K562 (cell line): ENCODE measurements at regions not wholly inside any gene's neighbourhood (a gene's known extent, or its start where the extent isn't known, plus 50 kb on each side); places are given as distances from the start of the nearest gene placed in this dataset.

Experiments used
- ATAC-seq: fragments of 200-7000 bp; cut with Tn5 transposase; 3 replicates; pipeline ENCODE4 v1.9.1; 2020; ENCODE audit warnings: moderate library complexity
- BruUV-seq: library from RNA; stranded (reverse); fragments of 400-500 nt; replicated peaks from 2 replicates; lab custom pipeline; 2021; lab: Mats Ljungman, UMichigan
- CTCF ChIA-PET: fragments of 300-600 bp; formaldehyde crosslinking; extraction: SDS; loops from one replicate; lab custom pipeline; 2021; ENCODE audit warnings: low intra/inter-chr PET ratio; lab: Yijun Ruan, JAX
- POLR2A ChIA-PET: fragments of 300-600, 350-650 bp; sonication (Branson Sonifier 250); formaldehyde crosslinking; extraction: SDS; loops from one replicate; lab custom pipeline; 2021; ENCODE audit warnings: antibody characterized with exemption, inconsistent platforms; lab: Yijun Ruan, JAX
- DNase-seq, 4 experiments: peaks; one replicate each; pipeline versions ENCODE4 v3.0.0 to v3.0.0-alpha.2; 2011 to 2018; ENCODE audit warnings: low spot score in 3 of 4, mixed read lengths in 3 of 4; ENCODE audit errors: extremely low read depth in 1 of 4
- FAIRE-seq: peaks from 2 replicates; lab custom pipeline; 2011; peaks lifted over from hg19 to GRCh38; lab: Jason Lieb, UNC
- H2AFZ ChIP-seq: 2 replicates; pipeline ENCODE4 v1.6.0; 2011; ENCODE audit warnings: low read depth, low read length, control low read depth, inconsistent platforms
- H3K27ac ChIP-seq: fragments of 200-600 bp; 3 replicates; pipeline ENCODE4 v1.8.0; 2011; ENCODE audit warnings: low read depth, mild to moderate bottlenecking, control low read depth, inconsistent platforms, low read length, moderate library complexity, mixed read lengths; ENCODE audit errors: extremely low read depth
- H3K27me3 ChIP-seq, 2 experiments: fragments of 300-600 bp in 1 of 2; 2 replicates in 1 of 2; 3 replicates in 1 of 2; pipeline versions ENCODE4 v1.6.0 to v1.8.0; 2011; ENCODE audit warnings: inconsistent platforms in 2 of 2, low read length in 2 of 2, mild to moderate bottlenecking in 1 of 2, mixed read lengths in 1 of 2, moderate library complexity in 1 of 2; ENCODE audit not compliant: control insufficient read depth in 2 of 2, insufficient read depth in 2 of 2
- H3K36me3 ChIP-seq: fragments of 300-600 bp; 3 replicates; pipeline ENCODE4 v1.8.0; 2011; ENCODE audit warnings: mild to moderate bottlenecking, low read length, inconsistent platforms; ENCODE audit not compliant: control insufficient read depth, insufficient read depth
- H3K4me1 ChIP-seq, 2 experiments: fragments of 200-600 bp in 1 of 2; replicated peaks in 1 of 2; 2 replicates in 1 of 2; 3 replicates in 1 of 2; pipeline versions ENCODE4 v1.5.1 to v1.8.0; 2011; ENCODE audit warnings: inconsistent platforms in 2 of 2, low read length in 2 of 2, mild to moderate bottlenecking in 1 of 2, mixed read lengths in 1 of 2, moderate library complexity in 1 of 2; ENCODE audit not compliant: control insufficient read depth in 2 of 2, insufficient read depth in 2 of 2
- H3K4me2 ChIP-seq: 2 replicates; pipeline ENCODE4 v1.6.1; 2011; ENCODE audit warnings: low read length, control low read depth, inconsistent platforms, mixed read lengths; ENCODE audit not compliant: insufficient read depth
- H3K4me3 ChIP-seq: fragments of 200-600 bp; sonication (generic), shearing (Covaris generic); 2 replicates; pipeline ENCODE4 v1.5.1; 2016; ENCODE audit warnings: control low read depth, inconsistent platforms
- H3K79me2 ChIP-seq: fragments of 200-600 bp; 3 replicates; pipeline ENCODE4 v1.8.0; 2011; ENCODE audit warnings: low read length, inconsistent platforms; ENCODE audit not compliant: control insufficient read depth, insufficient read depth
- H3K9ac ChIP-seq, 2 experiments: 2 replicates each; pipeline versions ENCODE4 v1.6.0 to v1.6.1; 2011; ENCODE audit warnings: low read depth in 2 of 2, low read length in 2 of 2, control low read depth in 1 of 2, inconsistent platforms in 1 of 2, mild to moderate bottlenecking in 1 of 2, mixed read lengths in 1 of 2; ENCODE audit not compliant: insufficient read depth in 1 of 2
- H3K9me1 ChIP-seq: one replicate; pipeline ENCODE4 v1.6.0; 2011; ENCODE audit warnings: inconsistent platforms, mild to moderate bottlenecking, low read length, moderate library complexity; ENCODE audit not compliant: control insufficient read depth, insufficient read depth
- H3K9me3 ChIP-seq: replicated peaks from 2 replicates; pipeline ENCODE4 v1.5.1; 2011; ENCODE audit warnings: low read depth, low read length, inconsistent platforms; ENCODE audit not compliant: control insufficient read depth, insufficient read depth
- H4K20me1 ChIP-seq: replicated peaks from 2 replicates; pipeline ENCODE4 v1.6.1; 2011; ENCODE audit warnings: low read length, inconsistent platforms, mixed read lengths; ENCODE audit not compliant: control insufficient read depth, insufficient read depth
- CTCFL ChIP-seq: IDR thresholded peaks from 2 replicates; pipeline ENCODE4 v1.6.1; 2011; ENCODE audit warnings: borderline replicate concordance, low read depth, mild to moderate bottlenecking, moderate library complexity, low read length; ENCODE audit not compliant: insufficient read depth, poor library complexity, severe bottlenecking
- GATA2 ChIP-seq: sonication (generic); formaldehyde crosslinking; IDR thresholded peaks from 2 replicates; pipeline ENCODE4 v1.4.0; 2020; ENCODE audit warnings: mild to moderate bottlenecking, missing genetic modification reagents
- MLX ChIP-seq, 2 experiments: fragments of 450-650 bp in 1 of 2; sonication (generic) in 1 of 2; formaldehyde crosslinking; conservative IDR thresholded peaks; 2 replicates each; pipeline versions ENCODE4 v1.4.0 to v1.8.1; 2020 to 2022; ENCODE audit warnings: mild to moderate bottlenecking in 1 of 2, missing genetic modification reagents in 1 of 2
- PTBP1 ChIP-seq: fragments of 200-400 bp; formaldehyde crosslinking; IDR thresholded peaks from 2 replicates; pipeline ENCODE4 v1.6.1; 2017; ENCODE audit warnings: low read depth, low read length
- SMARCE1 ChIP-seq: fragments of 450-650 bp; IDR thresholded peaks from 2 replicates; pipeline ENCODE4 v1.7.1; 2016; ENCODE audit warnings: mild to moderate bottlenecking
- THRB ChIP-seq: fragments of 450-650 bp; formaldehyde crosslinking; conservative IDR thresholded peaks from 2 replicates; pipeline ENCODE4 v1.4.0; 2022; ENCODE audit warnings: mild to moderate bottlenecking, missing genetic modification characterization
- ZBTB8A ChIP-seq: fragments of 450-650 bp; IDR thresholded peaks from 2 replicates; pipeline ENCODE4 v1.6.1; 2018; ENCODE audit warnings: mild to moderate bottlenecking, moderate library complexity; ENCODE audit not compliant: partially characterized antibody
- ZNF263 ChIP-seq: sonication (generic); formaldehyde crosslinking; IDR thresholded peaks from 2 replicates; pipeline ENCODE4 v1.8.0; 2022; ENCODE audit warnings: mild to moderate bottlenecking, missing genetic modification reagents, borderline replicate concordance
- ZNF354B ChIP-seq: fragments of 250-450 bp; sonication (Bioruptor Pico); IDR thresholded peaks from 2 replicates; pipeline ENCODE4 v1.4.0; 2020
- ZNF75A ChIP-seq: fragments of 450-650 bp; formaldehyde crosslinking; IDR thresholded peaks from 2 replicates; pipeline ENCODE4 v1.4.0; 2020; ENCODE audit warnings: mild to moderate bottlenecking
- WGBS: fragments of 100-300 bp; shearing (Covaris generic); methylation state at CpG from one replicate; pipeline ENCODE4 v1.1.6; 2016; ENCODE audit warnings: low coverage, mixed read lengths; ENCODE audit not compliant: insufficient coverage; ENCODE audit errors: missing lambda C conversion rate; 5-methylcytosine and 5-hydroxymethylcytosine counted together
- in situ Hi-C: fragments of 300-500 bp; cut with MboI; formaldehyde crosslinking; loops from 4 replicates; pipeline ENCODE4 v1.15.0; 2018; ENCODE audit warnings: inconsistent platforms, mixed read lengths
- intact Hi-C: fragments of 100-400 bp; cut with micrococcal nuclease; formaldehyde crosslinking; loops from 2 replicates; pipeline ENCODE4 v1.14.2; 2022
- TF ChIP-seq, protein P1 (sequence below), 2 experiments: fragments of 450-650 bp; IDR thresholded peaks; 2 replicates each; pipeline ENCODE4 v1.6.1; 2016

DNA sequence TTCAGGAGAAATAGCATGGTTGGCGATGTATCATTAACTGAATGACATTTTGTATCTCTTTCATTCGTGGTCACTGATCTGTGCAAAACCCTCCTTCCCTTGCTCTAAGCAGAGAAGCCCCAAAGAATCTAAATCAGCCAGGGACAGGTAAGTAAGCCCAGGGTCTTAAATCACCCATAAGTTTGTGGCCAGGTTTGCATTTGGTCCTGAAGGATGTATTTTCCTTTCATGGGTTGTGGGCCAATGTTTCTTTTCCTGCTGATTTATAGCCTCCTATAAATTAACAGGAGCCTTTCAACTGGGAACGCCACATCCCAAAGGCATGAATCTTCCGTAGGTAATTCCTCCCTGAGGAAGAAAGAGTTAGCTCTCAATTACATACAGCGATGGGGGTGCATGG, 217.5 kb upstream of the TNC start:
- no peaks in the 10 kb centered on the region for H3K36me3 ChIP-seq
- TF ChIP-seq, protein P1, sequence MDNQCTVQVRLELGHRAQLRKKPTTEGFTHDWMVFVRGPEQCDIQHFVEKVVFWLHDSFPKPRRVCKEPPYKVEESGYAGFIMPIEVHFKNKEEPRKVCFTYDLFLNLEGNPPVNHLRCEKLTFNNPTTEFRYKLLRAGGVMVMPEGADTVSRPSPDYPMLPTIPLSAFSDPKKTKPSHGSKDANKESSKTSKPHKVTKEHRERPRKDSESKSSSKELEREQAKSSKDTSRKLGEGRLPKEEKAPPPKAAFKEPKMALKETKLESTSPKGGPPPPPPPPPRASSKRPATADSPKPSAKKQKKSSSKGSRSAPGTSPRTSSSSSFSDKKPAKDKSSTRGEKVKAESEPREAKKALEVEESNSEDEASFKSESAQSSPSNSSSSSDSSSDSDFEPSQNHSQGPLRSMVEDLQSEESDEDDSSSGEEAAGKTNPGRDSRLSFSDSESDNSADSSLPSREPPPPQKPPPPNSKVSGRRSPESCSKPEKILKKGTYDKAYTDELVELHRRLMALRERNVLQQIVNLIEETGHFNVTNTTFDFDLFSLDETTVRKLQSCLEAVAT (IDR thresholded peaks at IDR 0.05): no peak
- no peak for TF ChIP-seq PTBP1
- 1% methylated on average over 5 of the region's 5 CpGs for WGBS
- ChIA-PET POLR2A (no interaction called here), CTCF (no interaction called here)
- no peak overlapping the region for H3K27ac ChIP-seq
- no peak for DNase-seq
- no peaks in the 10 kb centered on the region for H3K4me1 ChIP-seq
- H3K79me2 ChIP-seq: no peaks in the 10 kb centered on the region
- in situ Hi-C loops (no loop called here), intact Hi-C loops (no loop called here)
- FAIRE-seq: no peak
- no peak overlapping the region for H3K4me3 ChIP-seq
- H4K20me1 ChIP-seq: no peaks in the 10 kb centered on the region
- no peaks in the 10 kb centered on the region for H3K9me1 ChIP-seq
- no peak overlapping the region for H3K4me2 ChIP-seq
- H3K9ac ChIP-seq: no peak overlapping the region
- H2AFZ ChIP-seq: no peak overlapping the region
- no TSS peak for BruUV-seq
- H3K27me3 ChIP-seq: no peaks in the 10 kb centered on the region
- no peak for ATAC-seq
- H3K9me3 ChIP-seq: no peaks in the 10 kb centered on the region; the same call in 1 of the 2 replicates

DNA sequence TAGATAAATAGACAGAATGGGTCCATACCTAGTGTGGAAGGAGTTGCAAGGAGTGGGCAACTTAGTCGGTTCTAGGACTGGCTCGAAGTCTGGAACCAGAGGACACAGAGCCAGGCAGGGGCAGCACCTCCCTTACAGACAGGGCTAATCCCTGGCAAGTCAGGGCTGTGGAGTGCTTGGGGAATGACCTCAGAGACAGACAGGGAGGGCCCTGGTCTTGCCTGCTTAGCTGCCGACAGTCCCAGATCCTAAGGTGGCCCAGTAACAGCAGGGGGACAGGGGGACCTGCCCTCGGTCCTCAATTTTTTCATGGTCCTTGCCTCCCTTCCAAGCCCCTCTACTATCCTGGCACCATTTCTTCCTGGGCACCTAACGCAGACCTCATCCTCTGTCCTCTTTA, 222.4 kb upstream of the TNC start:
- H3K9ac ChIP-seq: no peak overlapping the region
- no peak overlapping the region for H3K4me2 ChIP-seq
- ATAC-seq (no peak), DNase-seq (no peak), FAIRE-seq (no peak)
- POLR2A ChIA-PET: no interaction called here
- in situ Hi-C loops (no loop called here), intact Hi-C loops (no loop called here)
- no peaks in the 10 kb centered on the region for H3K9me1 ChIP-seq
- no peak overlapping the region for H2AFZ ChIP-seq
- H3K27ac ChIP-seq: no peak overlapping the region
- H3K4me3 ChIP-seq: no peak overlapping the region
- no TSS peak for BruUV-seq
- 1% methylated on average over 5 of the region's 5 CpGs for WGBS
- no peaks in the 10 kb centered on the region for H3K4me1 ChIP-seq
- H3K79me2 ChIP-seq: no peaks in the 10 kb centered on the region
- H3K9me3 ChIP-seq: no peaks in the 10 kb centered on the region
- no peaks in the 10 kb centered on the region for H3K36me3 ChIP-seq
- H3K27me3 ChIP-seq: no peaks in the 10 kb centered on the region
- CTCF ChIA-PET: no interaction called here
- no peaks in the 10 kb centered on the region for H4K20me1 ChIP-seq
- TF ChIP-seq ZNF354B (no peak), THRB (CRISPR knock-in tag) (no peak), GATA2 (CRISPR knock-in tag) (no peak), SMARCE1 (no peak), ZBTB8A (no peak), CTCFL (no peak), ZNF263 (CRISPR knock-in tag) (no peak), ZNF75A (CRISPR knock-in tag) (no peak), MLX (CRISPR knock-in tag; conservative IDR thresholded peaks at IDR 0.05) (no peak)
